ENCODE measurements at regions not wholly inside any gene's neighbourhood (a gene's known extent, or its start where the extent isn't known, plus 50 kb on each side); places are given as distances from the start of the nearest gene placed in this dataset.

DNA sequence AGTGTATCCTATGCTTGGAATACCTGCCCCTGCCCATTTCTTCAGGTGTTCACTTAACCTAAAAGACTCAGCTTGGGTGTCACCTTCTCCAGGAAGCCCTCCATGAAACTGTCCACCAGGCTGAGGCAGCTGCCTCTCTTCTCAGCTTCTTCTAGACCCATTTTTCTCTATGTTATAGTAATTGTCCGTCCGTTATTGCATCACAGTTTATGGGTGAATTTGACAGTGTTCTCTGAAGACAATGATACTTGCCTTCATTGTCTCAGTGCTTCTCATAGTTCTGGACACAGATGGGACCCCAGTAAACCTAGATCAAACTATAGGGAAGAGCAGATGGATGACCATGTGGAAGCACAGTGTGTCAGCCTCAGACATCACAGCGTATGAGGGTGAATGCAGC lies 238.0 kb upstream of the MOCS1 start:
- TF ChIP-seq, protein P1, sequence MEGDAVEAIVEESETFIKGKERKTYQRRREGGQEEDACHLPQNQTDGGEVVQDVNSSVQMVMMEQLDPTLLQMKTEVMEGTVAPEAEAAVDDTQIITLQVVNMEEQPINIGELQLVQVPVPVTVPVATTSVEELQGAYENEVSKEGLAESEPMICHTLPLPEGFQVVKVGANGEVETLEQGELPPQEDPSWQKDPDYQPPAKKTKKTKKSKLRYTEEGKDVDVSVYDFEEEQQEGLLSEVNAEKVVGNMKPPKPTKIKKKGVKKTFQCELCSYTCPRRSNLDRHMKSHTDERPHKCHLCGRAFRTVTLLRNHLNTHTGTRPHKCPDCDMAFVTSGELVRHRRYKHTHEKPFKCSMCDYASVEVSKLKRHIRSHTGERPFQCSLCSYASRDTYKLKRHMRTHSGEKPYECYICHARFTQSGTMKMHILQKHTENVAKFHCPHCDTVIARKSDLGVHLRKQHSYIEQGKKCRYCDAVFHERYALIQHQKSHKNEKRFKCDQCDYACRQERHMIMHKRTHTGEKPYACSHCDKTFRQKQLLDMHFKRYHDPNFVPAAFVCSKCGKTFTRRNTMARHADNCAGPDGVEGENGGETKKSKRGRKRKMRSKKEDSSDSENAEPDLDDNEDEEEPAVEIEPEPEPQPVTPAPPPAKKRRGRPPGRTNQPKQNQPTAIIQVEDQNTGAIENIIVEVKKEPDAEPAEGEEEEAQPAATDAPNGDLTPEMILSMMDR (IDR thresholded peaks at IDR 0.05; ENCODE audit: low read depth, low read length) = no peak
- no peak for DNase-seq (ENCODE audit: extremely low read depth, low read depth)

DNA sequence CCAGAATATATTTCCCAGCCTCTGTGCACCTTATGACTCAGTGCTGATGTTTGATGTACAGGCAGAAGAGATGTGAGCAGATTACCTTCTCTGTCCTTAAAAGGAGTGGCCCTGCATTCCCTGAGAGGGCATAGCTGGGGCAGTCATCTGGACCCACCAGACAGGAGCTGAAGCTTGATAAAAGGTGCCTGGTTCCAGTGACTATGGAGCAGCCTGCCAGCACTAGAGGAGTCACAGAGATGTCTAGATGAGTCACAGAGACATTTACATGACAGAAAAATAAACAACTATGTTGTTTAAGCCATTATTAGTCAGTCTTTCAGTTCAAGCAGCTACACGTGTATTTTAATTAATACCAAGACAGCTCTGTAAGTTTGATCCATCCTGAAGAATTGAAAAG lies 237.1 kb upstream of the MOCS1 start:
- DNase-seq (ENCODE audit: extremely low read depth, low read depth) = no peak
- TF ChIP-seq, protein P1 (IDR thresholded peaks at IDR 0.05; ENCODE audit: low read depth, low read length) = no peak

DNA sequence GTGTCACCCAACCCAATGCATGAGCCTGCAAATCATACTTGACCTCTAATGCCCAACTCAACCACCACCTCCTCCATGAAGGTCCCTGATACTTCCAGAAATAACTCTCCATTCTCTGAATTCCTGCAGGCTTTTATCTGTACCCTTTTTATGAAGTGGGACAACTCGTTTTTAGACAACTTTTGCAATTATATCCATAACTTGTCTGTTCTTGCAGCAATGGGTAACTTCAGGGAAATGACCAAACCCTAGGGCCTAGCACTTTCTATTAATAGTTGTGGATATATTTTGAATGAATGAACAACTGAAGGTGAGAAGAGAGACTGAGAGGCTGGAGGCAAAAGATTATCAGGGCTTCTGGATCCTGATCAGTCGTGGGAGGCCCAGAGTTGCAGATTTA lies 236.6 kb upstream of the MOCS1 start:
- no peak for DNase-seq (ENCODE audit: extremely low read depth, low read depth)
- TF ChIP-seq, protein P1 (IDR thresholded peaks at IDR 0.05; ENCODE audit: low read depth, low read length) = no peak

DNA sequence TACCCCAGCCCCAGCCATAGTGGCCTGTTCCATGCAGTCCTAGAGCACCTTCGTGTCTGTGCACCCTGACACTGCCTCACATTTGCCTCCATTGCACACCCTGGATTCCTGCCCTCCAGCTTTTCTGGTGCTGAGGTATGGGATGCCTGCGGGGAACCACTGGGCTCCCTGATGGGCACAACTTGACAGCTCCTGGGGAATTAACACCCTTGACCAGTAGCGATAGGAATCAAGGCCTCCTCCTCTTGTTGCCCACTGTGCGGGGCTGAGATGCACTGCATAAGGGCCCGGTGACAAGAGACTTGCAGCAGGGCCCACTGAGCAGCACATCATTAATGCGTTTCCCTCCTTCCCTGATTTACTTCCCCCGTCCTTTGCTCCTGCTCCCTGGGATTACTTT lies 235.6 kb upstream of the MOCS1 start:
- TF ChIP-seq, protein P1 (IDR thresholded peaks at IDR 0.05; ENCODE audit: low read depth, low read length) = no peak

DNA sequence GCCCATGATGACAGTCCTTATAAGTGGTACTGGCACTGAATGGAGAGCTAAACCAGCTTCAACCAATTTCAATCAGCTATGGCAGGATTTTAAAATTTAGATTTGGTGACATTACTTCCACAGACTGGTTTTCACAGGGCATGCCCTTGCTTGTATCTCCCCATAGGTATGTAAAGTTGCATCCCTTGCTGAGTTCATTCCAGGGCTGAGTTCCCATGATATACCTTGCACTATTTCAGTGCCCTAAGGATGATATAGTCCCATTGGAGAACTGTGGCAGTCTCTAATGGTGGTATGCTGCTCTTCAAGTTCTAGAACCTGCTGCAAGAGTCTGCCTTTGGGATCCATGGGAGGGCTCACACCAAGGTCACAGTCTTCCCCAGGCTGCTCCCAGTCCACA lies 232.7 kb upstream of the MOCS1 start:
- TF ChIP-seq, protein P1 (IDR thresholded peaks at IDR 0.05; ENCODE audit: low read depth, low read length) = no peak
- DNase-seq (ENCODE audit: extremely low read depth, low read depth) = no peak

More for the DNA sequence above, 235.6 kb upstream of the MOCS1 start:
- no peak for DNase-seq (ENCODE audit: extremely low read depth, low read depth)

DNA sequence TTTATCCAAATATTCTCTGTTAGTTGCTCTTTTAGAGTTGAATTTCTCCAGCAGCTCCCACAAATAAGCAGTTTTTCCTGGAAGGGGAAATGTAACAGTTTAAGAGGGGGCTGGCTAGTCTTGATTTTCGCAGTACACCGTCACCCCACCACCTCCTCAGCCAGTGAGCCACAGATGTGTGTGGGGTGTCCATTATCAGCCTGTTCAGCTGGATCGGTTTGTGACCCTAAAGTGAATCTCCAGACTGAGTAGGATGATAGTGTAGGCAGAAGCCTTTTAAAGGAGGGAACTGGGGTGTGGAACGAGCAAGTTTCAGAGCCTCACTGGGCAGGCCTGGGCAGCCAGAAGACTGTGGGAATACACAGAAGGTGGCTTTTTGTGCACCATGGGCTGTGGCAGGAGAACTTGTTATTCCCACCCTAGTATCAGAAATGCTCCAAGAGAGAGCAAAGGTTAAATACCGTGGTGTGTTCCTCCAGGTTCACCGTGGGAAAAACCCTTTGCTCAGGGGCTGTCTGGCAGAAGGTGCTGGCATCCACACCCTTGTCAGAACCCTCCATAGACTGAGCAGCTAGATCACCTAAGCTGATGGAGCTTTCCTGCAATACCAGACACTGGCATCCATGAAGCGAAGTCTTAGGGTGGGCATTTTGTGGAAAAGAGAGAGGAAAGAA lies 230.9 kb upstream of the MOCS1 start:
- TF ChIP-seq, protein P1 (IDR thresholded peaks at IDR 0.05; ENCODE audit: low read depth, low read length) = no peak
- no peak for DNase-seq (ENCODE audit: extremely low read depth, low read depth)

DNA sequence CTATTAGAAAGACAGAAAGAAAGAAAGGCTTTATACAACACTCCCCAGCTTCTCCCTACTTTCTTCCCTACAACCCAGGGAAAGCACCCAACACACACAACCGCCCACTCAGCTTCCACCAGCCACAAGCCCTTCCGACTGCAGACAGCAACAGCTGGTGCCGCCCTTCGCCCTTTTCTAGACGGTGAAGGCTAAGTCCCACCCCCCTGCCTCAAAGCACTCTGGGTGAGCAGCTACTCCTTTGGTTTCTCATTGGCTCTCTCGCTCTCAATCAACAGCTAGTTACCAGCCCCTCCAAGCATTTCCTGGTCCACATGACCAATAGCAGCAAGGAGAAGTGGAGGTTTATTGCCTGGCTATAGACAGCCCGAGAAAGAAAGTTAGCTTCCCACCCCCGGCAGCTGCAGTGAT lies 230.1 kb upstream of the MOCS1 start:
- DNase-seq (ENCODE audit: extremely low read depth, low read depth) = no peak
- TF ChIP-seq, protein P1 (IDR thresholded peaks at IDR 0.05; ENCODE audit: low read depth, low read length) = no peak
